DOHH2 (cell line): ENCODE measurements at regions not wholly inside any gene's neighbourhood (a gene's known extent, or its start where the extent isn't known, plus 50 kb on each side); places are given as distances from the start of the nearest gene placed in this dataset.
"Not testable (repeated sequence)": the region's sequence is repeated elsewhere in the genome, so short reads cannot be mapped to it uniquely, and the experiment has no call there.

Experiments used
- H3F3A ChIP-seq: fragments of 200-600 bp; sonication (generic), shearing (Covaris generic); 2 replicates; pipeline ENCODE4 v1.6.0; 2016; ENCODE audit warnings: antibody characterized with exemption, mild to moderate bottlenecking; ENCODE audit not compliant: control insufficient read depth, insufficient read depth
- H3K27ac ChIP-seq: fragments of 200-600 bp; sonication (generic); 2 replicates; pipeline ENCODE4 v1.5.1; 2014; ENCODE audit warnings: low read depth, mild to moderate bottlenecking, low read length, moderate library complexity
- H3K27me3 ChIP-seq: fragments of 200-600 bp; sonication (generic); 2 replicates; pipeline ENCODE4 v1.6.1; 2014; ENCODE audit warnings: mild to moderate bottlenecking, low read length, mixed read lengths; ENCODE audit not compliant: control insufficient read depth
- H3K36me3 ChIP-seq: fragments of 200-600 bp; sonication (generic); 2 replicates; pipeline ENCODE4 v1.6.1; 2014; ENCODE audit warnings: mild to moderate bottlenecking, low read length, moderate library complexity, mixed read lengths; ENCODE audit not compliant: control insufficient read depth
- H3K4me1 ChIP-seq: fragments of 200-600 bp; sonication (generic); 2 replicates; pipeline ENCODE4 v1.6.1; 2014; ENCODE audit warnings: mild to moderate bottlenecking, low read length, mixed read lengths; ENCODE audit not compliant: control insufficient read depth
- H3K4me2 ChIP-seq: fragments of 200-600 bp; sonication (generic); 2 replicates; pipeline ENCODE4 v1.6.0; 2014; ENCODE audit warnings: mild to moderate bottlenecking, low read length, moderate library complexity
- H3K4me3 ChIP-seq: fragments of 200-600 bp; sonication (generic); 2 replicates; pipeline ENCODE4 v1.5.1; 2014; ENCODE audit warnings: mild to moderate bottlenecking, low read length, mixed read lengths
- H3K79me2 ChIP-seq: fragments of 200-600 bp; sonication (generic); 2 replicates; pipeline ENCODE4 v1.6.1; 2014; ENCODE audit warnings: mild to moderate bottlenecking, low read length, mixed read lengths; ENCODE audit not compliant: control insufficient read depth
- H3K9me2 ChIP-seq: fragments of 200-600 bp; sonication (generic); replicated peaks from 2 replicates; pipeline ENCODE4 v1.6.1; 2014; ENCODE audit warnings: mild to moderate bottlenecking, low read length, mixed read lengths; ENCODE audit not compliant: control insufficient read depth
- H3K9me3 ChIP-seq: fragments of 200-600 bp; sonication (generic); 2 replicates; pipeline ENCODE4 v1.6.1; 2014; ENCODE audit warnings: antibody characterized with exemption, low read length, mixed read lengths; ENCODE audit not compliant: control insufficient read depth, insufficient read depth
- H4K20me1 ChIP-seq: fragments of 200-600 bp; sonication (generic); 2 replicates; pipeline ENCODE4 v1.6.0; 2014; ENCODE audit warnings: low read depth, mild to moderate bottlenecking, antibody characterized with exemption, low read length, moderate library complexity; ENCODE audit not compliant: control insufficient read depth, insufficient read depth
- EZH2phosphoT487 ChIP-seq: fragments of 200-600 bp; sonication (generic); IDR thresholded peaks from 2 replicates; pipeline ENCODE4 v1.6.1; 2017; ENCODE audit warnings: borderline replicate concordance, mild to moderate bottlenecking, antibody characterized with exemption, low read length, moderate library complexity, mixed read lengths
- TF ChIP-seq, protein P1 (sequence below): fragments of 200-600 bp; sonication (generic); IDR thresholded peaks from one replicate; pipeline ENCODE4 v1.5.1; 2014; ENCODE audit warnings: antibody characterized with exemption, mild to moderate bottlenecking, low read depth, low read length; ENCODE audit not compliant: poor library complexity, severe bottlenecking

DNA sequence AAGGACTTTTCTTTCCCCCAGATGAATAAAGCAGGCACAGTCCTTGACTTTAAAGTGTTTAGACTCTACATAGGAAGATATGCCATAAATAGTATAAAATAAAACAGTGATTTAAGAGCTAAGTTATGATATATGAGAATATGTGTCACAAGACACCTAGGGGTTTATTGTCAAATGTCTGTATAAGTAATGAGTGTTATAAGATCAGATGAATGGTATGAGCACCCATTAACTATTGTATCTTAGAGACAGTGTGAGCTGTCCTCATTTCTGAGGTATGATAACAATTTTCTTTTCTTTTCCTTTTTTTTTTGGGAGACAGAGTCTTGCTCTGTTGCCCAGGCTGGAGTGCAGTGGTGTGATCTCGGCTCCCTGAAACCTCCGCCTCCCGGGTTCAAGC lies 365.3 kb downstream of the RND3 start:
- H3K4me2 ChIP-seq: no peak overlapping the region
- H3K27me3 ChIP-seq: no peaks in the 10 kb centered on the region
- no peaks in the 10 kb centered on the region for H3K79me2 ChIP-seq
- no peak overlapping the region for H3K4me3 ChIP-seq
- no peaks in the 10 kb centered on the region for H3K9me2 ChIP-seq
- H3K27ac ChIP-seq: no peak overlapping the region
- TF ChIP-seq EZH2phosphoT487: no peak
- TF ChIP-seq, protein P1, sequence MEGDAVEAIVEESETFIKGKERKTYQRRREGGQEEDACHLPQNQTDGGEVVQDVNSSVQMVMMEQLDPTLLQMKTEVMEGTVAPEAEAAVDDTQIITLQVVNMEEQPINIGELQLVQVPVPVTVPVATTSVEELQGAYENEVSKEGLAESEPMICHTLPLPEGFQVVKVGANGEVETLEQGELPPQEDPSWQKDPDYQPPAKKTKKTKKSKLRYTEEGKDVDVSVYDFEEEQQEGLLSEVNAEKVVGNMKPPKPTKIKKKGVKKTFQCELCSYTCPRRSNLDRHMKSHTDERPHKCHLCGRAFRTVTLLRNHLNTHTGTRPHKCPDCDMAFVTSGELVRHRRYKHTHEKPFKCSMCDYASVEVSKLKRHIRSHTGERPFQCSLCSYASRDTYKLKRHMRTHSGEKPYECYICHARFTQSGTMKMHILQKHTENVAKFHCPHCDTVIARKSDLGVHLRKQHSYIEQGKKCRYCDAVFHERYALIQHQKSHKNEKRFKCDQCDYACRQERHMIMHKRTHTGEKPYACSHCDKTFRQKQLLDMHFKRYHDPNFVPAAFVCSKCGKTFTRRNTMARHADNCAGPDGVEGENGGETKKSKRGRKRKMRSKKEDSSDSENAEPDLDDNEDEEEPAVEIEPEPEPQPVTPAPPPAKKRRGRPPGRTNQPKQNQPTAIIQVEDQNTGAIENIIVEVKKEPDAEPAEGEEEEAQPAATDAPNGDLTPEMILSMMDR: no peak
- no peaks in the 10 kb centered on the region for H3K9me3 ChIP-seq
- H3F3A ChIP-seq: no peaks in the 10 kb centered on the region
- no peaks in the 10 kb centered on the region for H4K20me1 ChIP-seq
- no peaks in the 10 kb centered on the region for H3K36me3 ChIP-seq
- H3K4me1 ChIP-seq: no peaks in the 10 kb centered on the region

GRCh38 chr2:150120326-150120955 lies 367.0 kb downstream of the RND3 start:
- no peak overlapping the region for H3K4me3 ChIP-seq
- H4K20me1 ChIP-seq: no peaks in the 10 kb centered on the region
- H3K4me1 ChIP-seq: no peaks in the 10 kb centered on the region
- no peaks in the 10 kb centered on the region for H3F3A ChIP-seq
- no peaks in the 10 kb centered on the region for H3K36me3 ChIP-seq
- H3K9me2 ChIP-seq: no peaks in the 10 kb centered on the region
- H3K27ac ChIP-seq: no peak overlapping the region
- no peaks in the 10 kb centered on the region for H3K79me2 ChIP-seq
- no peaks in the 10 kb centered on the region for H3K27me3 ChIP-seq
- no peak overlapping the region for H3K4me2 ChIP-seq
- no peak for TF ChIP-seq EZH2phosphoT487
- TF ChIP-seq, protein P1: no peak
- H3K9me3 ChIP-seq: no peaks in the 10 kb centered on the region

DNA sequence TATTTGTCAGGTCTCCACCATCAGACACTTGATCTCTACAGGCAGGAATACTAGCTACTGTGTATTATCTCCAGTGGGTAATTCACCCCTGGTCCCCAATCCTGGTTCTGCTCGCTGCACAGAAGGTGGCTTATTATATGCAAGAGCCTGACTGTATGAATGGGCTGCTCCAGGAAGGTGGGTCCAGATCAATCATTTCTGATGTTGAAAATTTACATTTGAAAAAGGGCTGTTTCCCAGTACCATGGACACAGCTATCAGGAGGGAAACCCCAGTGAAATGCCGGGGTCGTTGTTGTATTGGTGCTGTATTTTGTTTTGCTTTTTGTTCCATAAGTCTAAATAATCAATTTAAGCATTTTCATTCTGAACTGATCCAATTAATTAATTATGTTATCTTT lies 367.6 kb downstream of the RND3 start:
- Histone ChIP-seq H3K4me1 (no peaks in the 10 kb centered on the region), H3K79me2 (no peaks in the 10 kb centered on the region), H3K9me3 (no peaks in the 10 kb centered on the region), H3K4me3 (no peak overlapping the region), H3K9me2 (no peaks in the 10 kb centered on the region), H3K36me3 (no peaks in the 10 kb centered on the region), H3K27me3 (no peaks in the 10 kb centered on the region), H4K20me1 (no peaks in the 10 kb centered on the region), H3K27ac (no peak overlapping the region), H3F3A (no peaks in the 10 kb centered on the region), H3K4me2 (no peak overlapping the region)
- TF ChIP-seq, protein P1: no peak
- no peak for TF ChIP-seq EZH2phosphoT487

- not testable (repeated sequence) for H3K9me3 ChIP-seq, H3K4me3 ChIP-seq, H3K36me3 ChIP-seq
These were observed 373.4 kb downstream of the RND3 start for GRCh38 chr2:150114089-150114488.

More at GRCh38 chr2:150114089-150114488, 373.4 kb downstream of the RND3 start:
- H3K79me2 ChIP-seq, H3K27ac ChIP-seq, H3K9me2 ChIP-seq, H3K27me3 ChIP-seq, H3F3A ChIP-seq, H3K4me1 ChIP-seq, H3K4me2 ChIP-seq, H4K20me1 ChIP-seq: not testable (repeated sequence)
